ENCODE measurements at regions not wholly inside any gene's neighbourhood (a gene's known extent, or its start where the extent isn't known, plus 50 kb on each side); places are given as distances from the start of the nearest gene placed in this dataset.
"Not testable (repeated sequence)": the region's sequence is repeated elsewhere in the genome, so short reads cannot be mapped to it uniquely, and the experiment has no call there.

DNA sequence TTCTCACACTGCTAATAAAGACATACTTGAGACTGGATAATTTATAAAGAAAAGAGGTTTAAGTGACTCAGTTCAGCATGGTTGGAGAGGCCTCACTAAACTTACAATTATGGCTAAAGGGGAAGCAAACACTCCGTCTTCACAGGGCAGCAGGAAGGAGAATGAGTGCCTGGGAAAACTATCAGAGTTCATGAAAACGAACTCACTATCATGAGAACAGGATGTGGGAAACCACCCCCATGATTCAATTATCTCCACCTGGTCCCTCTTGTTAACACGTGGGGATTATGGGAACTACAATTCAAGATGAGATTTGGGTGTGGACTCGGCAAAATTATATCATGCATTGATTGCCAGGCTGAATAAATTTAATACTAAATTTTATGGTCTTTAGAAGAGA is 592.7 kb downstream of the GRXCR1 start:
- Histone ChIP-seq H3K4me3 (ENCODE audit: low read depth, low read length) (no peak overlapping the region), H3K36me3 (ENCODE audit: control insufficient read depth, insufficient read depth, low read length) (no peaks in the 10 kb centered on the region), H3K4me1 (no peaks in the 10 kb centered on the region), H3K9me3 (peaks cover 5% of the 10 kb centered on the region; the same call in 1 of the 2 replicates), H3K27me3 (replicated peaks; ENCODE audit: control insufficient read depth, insufficient read depth, low read length) (no peaks in the 10 kb centered on the region)
- DNase-seq, result no peak
- H3K4me3 Mint-ChIP-seq (ENCODE audit: unreplicated experiment), result no peak overlapping the region
- CTCF ChIA-PET, result no interaction called here
- H3K9me3 Mint-ChIP-seq (ENCODE audit: unreplicated experiment), result no peaks in the 10 kb centered on the region
- H3K36me3 Mint-ChIP-seq (ENCODE audit: insufficient read depth, unreplicated experiment), result no peaks in the 10 kb centered on the region
- no peak for TF ChIP-seq CTCF (IDR thresholded peaks at IDR 0.05; ENCODE audit: insufficient read depth in 1 of 2, low read depth in 1 of 2, low read length in 1 of 2, severe bottlenecking in 1 of 2, unreplicated experiment in 1 of 2)
- intact Hi-C loops (cut with micrococcal nuclease; ENCODE audit: unreplicated experiment), result no loop called here
- POLR2A ChIA-PET, result no interaction called here
- no peak overlapping the region for H3K27ac Mint-ChIP-seq (ENCODE audit: unreplicated experiment)
- no peaks in the 10 kb centered on the region for H3K4me1 Mint-ChIP-seq (ENCODE audit: low read depth, unreplicated experiment)
- no TSS peak for BruUV-seq (replicated peaks)
- H3K27me3 Mint-ChIP-seq (ENCODE audit: insufficient read depth, unreplicated experiment), result no peaks in the 10 kb centered on the region

- intact Hi-C loops (cut with micrococcal nuclease; ENCODE audit: unreplicated experiment), result no loop called here
- Mint-ChIP-seq H3K9me3 (ENCODE audit: unreplicated experiment) (no peaks in the 10 kb centered on the region), H3K4me3 (ENCODE audit: unreplicated experiment) (no peak overlapping the region), H3K27ac (ENCODE audit: unreplicated experiment) (no peak overlapping the region), H3K27me3 (ENCODE audit: insufficient read depth, unreplicated experiment) (no peaks in the 10 kb centered on the region), H3K36me3 (ENCODE audit: insufficient read depth, unreplicated experiment) (no peaks in the 10 kb centered on the region), H3K4me1 (ENCODE audit: low read depth, unreplicated experiment) (no peaks in the 10 kb centered on the region)
- Histone ChIP-seq H3K27me3 (replicated peaks; ENCODE audit: control insufficient read depth, insufficient read depth, low read length) (no peaks in the 10 kb centered on the region), H3K9me3 (no peaks in the 10 kb centered on the region), H3K4me1 (no peaks in the 10 kb centered on the region), H3K4me3 (ENCODE audit: low read depth, low read length) (no peak overlapping the region), H3K36me3 (ENCODE audit: control insufficient read depth, insufficient read depth, low read length) (no peaks in the 10 kb centered on the region)
- DNase-seq, result no peak
- BruUV-seq (replicated peaks), result no TSS peak
- no peak for TF ChIP-seq CTCF (IDR thresholded peaks at IDR 0.05; ENCODE audit: insufficient read depth in 1 of 2, low read depth in 1 of 2, low read length in 1 of 2, severe bottlenecking in 1 of 2, unreplicated experiment in 1 of 2)
- CTCF ChIA-PET, result no interaction called here
- POLR2A ChIA-PET, result no interaction called here
These were observed 603.7 kb downstream of the GRXCR1 start for GRCh38 chr4:43496188-43496587.

DNA sequence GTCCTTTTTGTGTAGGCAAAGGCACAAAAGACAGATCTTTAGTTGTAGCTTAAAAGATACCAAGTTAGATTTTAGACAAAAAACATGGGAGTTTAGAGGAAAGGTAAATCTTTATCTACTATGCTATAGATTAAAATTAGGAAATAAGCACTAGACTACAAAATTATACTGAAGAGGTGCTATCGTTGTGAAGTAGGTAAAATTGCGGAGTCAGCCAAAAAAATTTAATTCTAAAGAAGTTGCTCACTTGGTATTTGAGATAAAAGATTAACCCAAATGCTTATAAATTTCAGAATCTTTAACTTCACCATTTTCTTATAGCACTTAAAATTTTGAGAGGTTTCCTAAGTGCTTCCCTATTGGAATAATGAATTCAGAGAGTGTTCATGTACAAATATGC is 604.1 kb downstream of the GRXCR1 start:
- BruUV-seq (replicated peaks), result no TSS peak

DNA sequence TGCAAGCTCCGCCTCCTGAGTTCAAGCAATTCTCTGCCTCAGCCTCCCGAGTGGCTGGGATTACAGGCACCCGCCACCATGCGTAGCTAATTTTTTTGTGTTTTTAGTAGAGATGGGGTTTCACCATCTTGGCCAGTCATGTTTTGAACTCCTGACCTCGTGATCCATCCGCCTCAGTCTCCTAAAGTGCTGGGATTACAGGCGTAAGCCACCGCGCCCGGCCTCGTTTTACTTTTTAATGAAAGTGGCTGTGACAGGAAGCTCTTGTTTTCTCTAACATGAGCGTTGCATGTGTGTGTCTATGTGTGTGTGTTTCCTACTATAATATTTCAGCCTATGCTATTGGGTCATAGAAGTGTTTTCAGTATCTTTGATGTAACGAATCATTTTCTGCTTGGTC is 613.3 kb downstream of the GRXCR1 start:
- BruUV-seq (replicated peaks); H3K4me1 ChIP-seq; H3K27me3 Mint-ChIP-seq (ENCODE audit: insufficient read depth, unreplicated experiment); POLR2A ChIA-PET; H3K27me3 ChIP-seq (replicated peaks; ENCODE audit: control insufficient read depth, insufficient read depth, low read length); DNase-seq; H3K4me3 Mint-ChIP-seq (ENCODE audit: unreplicated experiment); intact Hi-C loops (cut with micrococcal nuclease; ENCODE audit: unreplicated experiment); H3K9me3 ChIP-seq; H3K36me3 Mint-ChIP-seq (ENCODE audit: insufficient read depth, unreplicated experiment); H3K27ac Mint-ChIP-seq (ENCODE audit: unreplicated experiment); H3K4me3 ChIP-seq (ENCODE audit: low read depth, low read length); CTCF ChIA-PET; H3K4me1 Mint-ChIP-seq (ENCODE audit: low read depth, unreplicated experiment); H3K36me3 ChIP-seq (ENCODE audit: control insufficient read depth, insufficient read depth, low read length); H3K9me3 Mint-ChIP-seq (ENCODE audit: unreplicated experiment): not testable (repeated sequence)

More for the DNA sequence above, 604.1 kb downstream of the GRXCR1 start:
- Histone ChIP-seq H3K4me1 (no peaks in the 10 kb centered on the region), H3K36me3 (ENCODE audit: control insufficient read depth, insufficient read depth, low read length) (no peaks in the 10 kb centered on the region), H3K27me3 (replicated peaks; ENCODE audit: control insufficient read depth, insufficient read depth, low read length) (no peaks in the 10 kb centered on the region), H3K9me3 (no peaks in the 10 kb centered on the region), H3K4me3 (ENCODE audit: low read depth, low read length) (no peak overlapping the region)
- no peaks in the 10 kb centered on the region for H3K36me3 Mint-ChIP-seq (ENCODE audit: insufficient read depth, unreplicated experiment)
- POLR2A ChIA-PET, result no interaction called here
- H3K9me3 Mint-ChIP-seq (ENCODE audit: unreplicated experiment), result no peaks in the 10 kb centered on the region
- H3K27me3 Mint-ChIP-seq (ENCODE audit: insufficient read depth, unreplicated experiment), result no peaks in the 10 kb centered on the region
- CTCF ChIA-PET, result no interaction called here
- intact Hi-C loops (cut with micrococcal nuclease; ENCODE audit: unreplicated experiment), result no loop called here
- no peak for TF ChIP-seq CTCF (IDR thresholded peaks at IDR 0.05; ENCODE audit: insufficient read depth in 1 of 2, low read depth in 1 of 2, low read length in 1 of 2, severe bottlenecking in 1 of 2, unreplicated experiment in 1 of 2)
- H3K4me1 Mint-ChIP-seq (ENCODE audit: low read depth, unreplicated experiment), result no peaks in the 10 kb centered on the region
- no peak overlapping the region for H3K4me3 Mint-ChIP-seq (ENCODE audit: unreplicated experiment)
- no peak for DNase-seq
- H3K27ac Mint-ChIP-seq (ENCODE audit: unreplicated experiment), result no peak overlapping the region

All from Caco-2 (cell line).